Central memory CD8-positive, alpha-beta T cell (primary cell): ENCODE measurements at regions not wholly inside any gene's neighbourhood (a gene's known extent, or its start where the extent isn't known, plus 50 kb on each side); places are given as distances from the start of the nearest gene placed in this dataset.
"Not testable (repeated sequence)": the region's sequence is repeated elsewhere in the genome, so short reads cannot be mapped to it uniquely, and the experiment has no call there.

Experiments used
- ATAC-seq: fragments of 150-1000 bp; cut with Tn5 transposase; replicated peaks from 2 replicates; pipeline ENCODE4 v1.10.0; 2022; ENCODE audit warnings: mild to moderate bottlenecking, moderate FRiP score, moderate number of reproducible peaks; ENCODE audit not compliant: poor library complexity, severe bottlenecking; ENCODE audit errors: extremely low read depth
- DNase-seq, 2 donors: peaks; one replicate each; pipeline ENCODE4 v3.0.0; 2021; ENCODE audit warnings: low spot score in 2 of 2
- H3K27ac Mint-ChIP-seq: one replicate; pipeline ENCODE4 v1.8.0; 2022; ENCODE audit warnings: low read depth, mild to moderate bottlenecking, moderate library complexity, mixed read lengths
- H3K27me3 Mint-ChIP-seq: one replicate; pipeline ENCODE4 v1.8.0; 2022; ENCODE audit warnings: mixed read lengths
- H3K36me3 Mint-ChIP-seq: one replicate; pipeline ENCODE4 v1.8.0; 2022; ENCODE audit warnings: mild to moderate bottlenecking, moderate library complexity, mixed read lengths; ENCODE audit not compliant: insufficient read depth
- H3K4me1 Mint-ChIP-seq: one replicate; pipeline ENCODE4 v1.8.0; 2022; ENCODE audit warnings: mixed read lengths
- H3K4me3 Mint-ChIP-seq: one replicate; pipeline ENCODE4 v1.8.0; 2022; ENCODE audit warnings: mild to moderate bottlenecking, moderate library complexity, mixed read lengths
- H3K9me3 Mint-ChIP-seq: one replicate; pipeline ENCODE4 v1.8.0; 2022; ENCODE audit warnings: mixed read lengths

- Mint-ChIP-seq H3K36me3 (no peaks in the 10 kb centered on the region), H3K4me1 (no peaks in the 10 kb centered on the region)
- no peak for DNase-seq
Measured at GRCh38 chr9:86491468-86492266, 137.5 kb upstream of the TUT7 start.

GRCh38 chr9:86488794-86489193 lies 134.6 kb upstream of the TUT7 start:
- Mint-ChIP-seq H3K27ac (no peak overlapping the region), H3K4me1 (peaks cover 8% of the 10 kb centered on the region), H3K36me3 (no peaks in the 10 kb centered on the region), H3K27me3 (no peaks in the 10 kb centered on the region), H3K9me3 (no peaks in the 10 kb centered on the region), H3K4me3 (no peak overlapping the region)
- ATAC-seq (no peak), DNase-seq (no peak)

More at GRCh38 chr9:86491468-86492266, 137.5 kb upstream of the TUT7 start:
- Mint-ChIP-seq H3K27ac (no peak overlapping the region), H3K27me3 (peaks cover 8% of the 10 kb centered on the region), H3K9me3 (no peaks in the 10 kb centered on the region), H3K4me3 (no peak overlapping the region)
- ATAC-seq, result no peak

GRCh38 chr9:86488345-86488744 lies 134.1 kb upstream of the TUT7 start:
- Mint-ChIP-seq H3K36me3 (no peaks in the 10 kb centered on the region), H3K4me3 (no peak overlapping the region), H3K27me3 (no peaks in the 10 kb centered on the region), H3K4me1 (peaks cover 8% of the 10 kb centered on the region), H3K9me3 (no peaks in the 10 kb centered on the region), H3K27ac (no peak overlapping the region)
- no peak for ATAC-seq
- DNase-seq, result no peak

GRCh38 chr9:86487838-86488233 lies 133.6 kb upstream of the TUT7 start:
- DNase-seq, result no peak
- no peak overlapping the region for H3K27ac Mint-ChIP-seq
- H3K27me3 Mint-ChIP-seq, result no peaks in the 10 kb centered on the region
- H3K36me3 Mint-ChIP-seq, result no peaks in the 10 kb centered on the region
- no peak overlapping the region for H3K4me3 Mint-ChIP-seq
- peaks cover 8% of the 10 kb centered on the region for H3K4me1 Mint-ChIP-seq
- no peak for ATAC-seq
- no peaks in the 10 kb centered on the region for H3K9me3 Mint-ChIP-seq

GRCh38 chr9:86486891-86487837 lies 133.0 kb upstream of the TUT7 start:
- Mint-ChIP-seq H3K27me3 (no peaks in the 10 kb centered on the region), H3K27ac (no peak overlapping the region), H3K4me3 (no peak overlapping the region), H3K36me3 (no peaks in the 10 kb centered on the region), H3K9me3 (no peaks in the 10 kb centered on the region), H3K4me1 (peaks cover 8% of the 10 kb centered on the region)
- no peak for DNase-seq
- no peak for ATAC-seq

GRCh38 chr9:86485359-86485758 lies 131.1 kb upstream of the TUT7 start:
- Mint-ChIP-seq H3K4me3 (no peak overlapping the region), H3K27ac (no peak overlapping the region), H3K27me3 (peaks cover 7% of the 10 kb centered on the region), H3K9me3 (no peaks in the 10 kb centered on the region), H3K4me1 (peaks cover 8% of the 10 kb centered on the region), H3K36me3 (no peaks in the 10 kb centered on the region)
- ATAC-seq (no peak), DNase-seq (no peak)

GRCh38 chr9:86483496-86483895 lies 129.3 kb upstream of the TUT7 start:
- Mint-ChIP-seq H3K36me3 (no peaks in the 10 kb centered on the region), H3K4me1 (peaks cover 8% of the 10 kb centered on the region), H3K9me3 (no peaks in the 10 kb centered on the region), H3K27ac (no peak overlapping the region), H3K27me3 (peaks cover 25% of the 10 kb centered on the region), H3K4me3 (no peak overlapping the region)
- ATAC-seq (no peak), DNase-seq (no peak)

GRCh38 chr9:86481466-86481865 lies 127.3 kb upstream of the TUT7 start:
- DNase-seq (no peak), ATAC-seq (no peak)
- Mint-ChIP-seq H3K27me3 (peaks cover 46% of the 10 kb centered on the region), H3K36me3 (no peaks in the 10 kb centered on the region), H3K4me3 (no peak overlapping the region), H3K9me3 (no peaks in the 10 kb centered on the region), H3K27ac (no peak overlapping the region), H3K4me1 (peaks cover 8% of the 10 kb centered on the region)

GRCh38 chr9:86475255-86475654 lies 121.0 kb upstream of the TUT7 start:
- not testable (repeated sequence) for H3K4me1 Mint-ChIP-seq, H3K36me3 Mint-ChIP-seq, H3K4me3 Mint-ChIP-seq, H3K9me3 Mint-ChIP-seq, H3K27ac Mint-ChIP-seq, DNase-seq, ATAC-seq
- H3K27me3 Mint-ChIP-seq, result peaks cover 64% of the 10 kb centered on the region

- no peak overlapping the region for H3K4me3 Mint-ChIP-seq
- H3K27ac Mint-ChIP-seq, result no peak overlapping the region
- no peaks in the 10 kb centered on the region for H3K9me3 Mint-ChIP-seq
- H3K27me3 Mint-ChIP-seq, result peaks cover 46% of the 10 kb centered on the region
- no peaks in the 10 kb centered on the region for H3K4me1 Mint-ChIP-seq
- DNase-seq (no peak), ATAC-seq (no peak)
- no peaks in the 10 kb centered on the region for H3K36me3 Mint-ChIP-seq
Measured at GRCh38 chr9:86471171-86471815, 117.1 kb upstream of the TUT7 start.

- H3K4me1 Mint-ChIP-seq, result no peaks in the 10 kb centered on the region
- peaks cover 46% of the 10 kb centered on the region for H3K27me3 Mint-ChIP-seq
- H3K36me3 Mint-ChIP-seq, result no peaks in the 10 kb centered on the region
- no peaks in the 10 kb centered on the region for H3K9me3 Mint-ChIP-seq
- no peak overlapping the region for H3K27ac Mint-ChIP-seq
- DNase-seq (no peak), ATAC-seq (no peak)
- no peak overlapping the region for H3K4me3 Mint-ChIP-seq
Measured at GRCh38 chr9:86470326-86470725, 116.1 kb upstream of the TUT7 start.

GRCh38 chr9:86469476-86470250 lies 115.5 kb upstream of the TUT7 start:
- no peak for DNase-seq
- ATAC-seq, result no peak
- no peak overlapping the region for H3K4me3 Mint-ChIP-seq
- H3K27ac Mint-ChIP-seq, result no peak overlapping the region
- H3K27me3 Mint-ChIP-seq, result peaks cover 46% of the 10 kb centered on the region
- H3K4me1 Mint-ChIP-seq, result no peaks in the 10 kb centered on the region
- no peaks in the 10 kb centered on the region for H3K36me3 Mint-ChIP-seq
- no peaks in the 10 kb centered on the region for H3K9me3 Mint-ChIP-seq
